Activated naive CD4-positive, alpha-beta T cell treated with anti-CD3 and anti-CD28 coated beads, Interleukin-2, amount 50 U/mL, for 72 hours (primary cell): ENCODE measurements at regions not wholly inside any gene's neighbourhood (a gene's known extent, or its start where the extent isn't known, plus 50 kb on each side); places are given as distances from the start of the nearest gene placed in this dataset.
"Not testable (repeated sequence)": the region's sequence is repeated elsewhere in the genome, so short reads cannot be mapped to it uniquely, and the experiment has no call there.

Experiments
- ATAC-seq, 2 donors: fragments of 150-1000 bp; cut with Tn5 transposase; 2 replicates each; pipeline ENCODE4 v1.10.0; 2021; ENCODE audit warnings: mild to moderate bottlenecking in 2 of 2, moderate library complexity in 2 of 2
- DNase-seq, 2 donors: peaks; one replicate each; pipeline ENCODE4 v3.0.0; 2021 to 2022; ENCODE audit warnings: low spot score in 2 of 2
- H3K27ac Mint-ChIP-seq, 2 donors: one replicate each; pipeline ENCODE4 v1.8.0; 2022; ENCODE audit warnings: mild to moderate bottlenecking in 2 of 2, mixed read lengths in 2 of 2
- H3K36me3 Mint-ChIP-seq, 2 donors: one replicate each; pipeline ENCODE4 v1.8.0; 2022; ENCODE audit warnings: mixed read lengths in 2 of 2
- H3K9me3 Mint-ChIP-seq, 2 donors: one replicate each; pipeline ENCODE4 v1.8.0; 2022; ENCODE audit warnings: mixed read lengths in 2 of 2

GRCh38 chr7:143704813-143705212, 52.7 kb downstream of the CTAGE6 start:
- ATAC-seq, H3K9me3 Mint-ChIP-seq, H3K27ac Mint-ChIP-seq, H3K36me3 Mint-ChIP-seq, DNase-seq: not testable (repeated sequence)

GRCh38 chr7:143700759-143701699, 56.5 kb downstream of the CTAGE6 start:
- DNase-seq, H3K36me3 Mint-ChIP-seq, H3K27ac Mint-ChIP-seq, H3K9me3 Mint-ChIP-seq: not testable (repeated sequence)
- peak; percentile 95 to 99 for ATAC-seq
